ENCODE measurements at regions not wholly inside any gene's neighbourhood (a gene's known extent, or its start where the extent isn't known, plus 50 kb on each side); places are given as distances from the start of the nearest gene placed in this dataset.

GRCh38 chr3:14281053-14281452 is 102.4 kb downstream of the LSM3 start:
- no peaks in the 10 kb centered on the region for H4K20me1 ChIP-seq (ENCODE audit: insufficient read depth, low read length)
- TF ChIP-seq EZH2 (optimal IDR thresholded peaks at IDR 0.05; ENCODE audit: low read depth, low read length): no peak
- TF ChIP-seq, protein P1, sequence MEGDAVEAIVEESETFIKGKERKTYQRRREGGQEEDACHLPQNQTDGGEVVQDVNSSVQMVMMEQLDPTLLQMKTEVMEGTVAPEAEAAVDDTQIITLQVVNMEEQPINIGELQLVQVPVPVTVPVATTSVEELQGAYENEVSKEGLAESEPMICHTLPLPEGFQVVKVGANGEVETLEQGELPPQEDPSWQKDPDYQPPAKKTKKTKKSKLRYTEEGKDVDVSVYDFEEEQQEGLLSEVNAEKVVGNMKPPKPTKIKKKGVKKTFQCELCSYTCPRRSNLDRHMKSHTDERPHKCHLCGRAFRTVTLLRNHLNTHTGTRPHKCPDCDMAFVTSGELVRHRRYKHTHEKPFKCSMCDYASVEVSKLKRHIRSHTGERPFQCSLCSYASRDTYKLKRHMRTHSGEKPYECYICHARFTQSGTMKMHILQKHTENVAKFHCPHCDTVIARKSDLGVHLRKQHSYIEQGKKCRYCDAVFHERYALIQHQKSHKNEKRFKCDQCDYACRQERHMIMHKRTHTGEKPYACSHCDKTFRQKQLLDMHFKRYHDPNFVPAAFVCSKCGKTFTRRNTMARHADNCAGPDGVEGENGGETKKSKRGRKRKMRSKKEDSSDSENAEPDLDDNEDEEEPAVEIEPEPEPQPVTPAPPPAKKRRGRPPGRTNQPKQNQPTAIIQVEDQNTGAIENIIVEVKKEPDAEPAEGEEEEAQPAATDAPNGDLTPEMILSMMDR (IDR thresholded peaks at IDR 0.05; ENCODE audit: low read length): no peak
- TF ChIP-seq EZH2phosphoT487 (IDR thresholded peaks at IDR 0.05; ENCODE audit: low read length): no peak
- H3K27ac ChIP-seq (ENCODE audit: low read length): no peak overlapping the region
- H3K79me2 ChIP-seq (ENCODE audit: low read length): no peaks in the 10 kb centered on the region
- H3K4me1 ChIP-seq (ENCODE audit: low read length): no peaks in the 10 kb centered on the region
- H3K36me3 ChIP-seq (replicated peaks; ENCODE audit: insufficient read depth, low read length): no peaks in the 10 kb centered on the region
- H3K9me2 ChIP-seq (replicated peaks; ENCODE audit: insufficient read depth, low read length): no peaks in the 10 kb centered on the region
- H3K4me2 ChIP-seq (ENCODE audit: low read depth, low read length): no peak overlapping the region
- no peak overlapping the region for H2AFZ ChIP-seq (ENCODE audit: low read length)
- DNase-seq: no peak
- H3K9me3 ChIP-seq (replicated peaks; ENCODE audit: insufficient read depth, low read length): no peaks in the 10 kb centered on the region
- H3F3A ChIP-seq (ENCODE audit: insufficient read depth, low read length): no peaks in the 10 kb centered on the region
- 0 out of 2 replicates have a peak, but pooled peaks cover 3% of the 10 kb centered on the region for H3K27me3 ChIP-seq (replicated peaks; ENCODE audit: insufficient read depth, low read length)
- no peak overlapping the region for H3K9ac ChIP-seq (ENCODE audit: low read length)
- H3K4me3 ChIP-seq (ENCODE audit: low read length): no peak overlapping the region

DNA sequence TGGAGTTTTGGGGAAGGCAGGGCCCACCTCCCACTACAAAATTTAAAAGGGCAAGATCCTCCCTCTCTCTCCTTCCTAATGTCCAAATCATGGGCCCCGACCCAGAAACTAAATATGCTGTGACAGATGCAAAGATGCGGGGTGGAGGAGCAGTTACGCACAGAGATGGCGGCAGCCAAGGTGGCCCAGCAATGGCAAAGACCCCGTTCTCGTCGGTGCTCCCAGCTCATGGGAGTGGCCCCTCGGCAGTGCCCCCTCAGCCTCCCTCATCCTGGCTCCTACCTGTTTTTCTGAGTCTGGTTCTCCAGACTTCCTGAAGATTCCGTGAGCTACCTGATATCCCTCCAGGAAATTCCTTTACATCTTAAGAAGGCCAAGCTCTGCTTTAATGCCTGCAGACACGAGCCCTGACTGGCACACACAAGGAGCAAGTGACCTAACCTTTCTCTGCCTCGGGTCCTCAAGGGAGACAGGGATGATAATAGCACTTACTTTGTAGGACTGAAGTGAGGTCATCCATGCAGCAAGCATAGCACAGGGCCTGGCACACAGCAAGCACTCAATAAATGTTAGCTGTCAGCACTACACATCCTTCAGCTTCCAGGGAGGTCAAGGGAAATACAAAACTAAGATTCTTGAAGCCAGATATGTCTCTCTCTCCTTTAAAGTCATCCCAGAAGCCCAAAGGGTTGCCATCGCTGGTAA is 103.5 kb downstream of the LSM3 start:
- no peak overlapping the region for H3K4me3 ChIP-seq (ENCODE audit: low read length)
- H3K79me2 ChIP-seq (ENCODE audit: low read length): no peaks in the 10 kb centered on the region
- TF ChIP-seq EZH2phosphoT487 (IDR thresholded peaks at IDR 0.05; ENCODE audit: low read length): no peak
- no peak for TF ChIP-seq EZH2 (optimal IDR thresholded peaks at IDR 0.05; ENCODE audit: low read depth, low read length)
- TF ChIP-seq, protein P1 (IDR thresholded peaks at IDR 0.05; ENCODE audit: low read length): no peak
- no peak overlapping the region for H3K27ac ChIP-seq (ENCODE audit: low read length)
- no peak overlapping the region for H2AFZ ChIP-seq (ENCODE audit: low read length)
- H3K9me2 ChIP-seq (replicated peaks; ENCODE audit: insufficient read depth, low read length): no peaks in the 10 kb centered on the region
- no peaks in the 10 kb centered on the region for H4K20me1 ChIP-seq (ENCODE audit: insufficient read depth, low read length)
- H3K4me2 ChIP-seq (ENCODE audit: low read depth, low read length): no peak overlapping the region
- no peaks in the 10 kb centered on the region for H3F3A ChIP-seq (ENCODE audit: insufficient read depth, low read length)
- no peak for DNase-seq
- H3K9me3 ChIP-seq (replicated peaks; ENCODE audit: insufficient read depth, low read length): no peaks in the 10 kb centered on the region
- no peaks in the 10 kb centered on the region for H3K4me1 ChIP-seq (ENCODE audit: low read length)
- H3K27me3 ChIP-seq (replicated peaks; ENCODE audit: insufficient read depth, low read length): 0 out of 2 replicates have a peak, but pooled peaks cover 3% of the 10 kb centered on the region
- H3K36me3 ChIP-seq (replicated peaks; ENCODE audit: insufficient read depth, low read length): no peaks in the 10 kb centered on the region
- no peak overlapping the region for H3K9ac ChIP-seq (ENCODE audit: low read length)

DNA sequence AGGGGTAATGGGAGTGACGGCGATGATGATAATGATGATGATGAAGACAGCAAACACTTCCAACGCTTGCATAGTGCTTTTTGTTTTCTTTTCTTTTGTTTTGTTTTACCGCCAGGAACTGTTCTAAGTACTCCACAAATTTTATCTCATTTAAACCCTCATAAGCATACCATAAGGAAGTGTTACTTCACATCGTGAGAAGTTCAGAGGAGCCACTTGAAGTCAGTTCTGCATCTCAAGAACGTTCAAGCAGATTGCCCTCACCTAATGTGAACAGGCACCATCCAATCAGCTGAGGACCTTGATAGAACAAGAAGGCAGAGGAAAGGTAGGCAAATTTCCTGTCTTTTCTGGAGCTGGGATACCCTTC is 104.1 kb downstream of the LSM3 start:
- no peaks in the 10 kb centered on the region for H3F3A ChIP-seq (ENCODE audit: insufficient read depth, low read length)
- no peaks in the 10 kb centered on the region for H3K79me2 ChIP-seq (ENCODE audit: low read length)
- H3K4me3 ChIP-seq (ENCODE audit: low read length): no peak overlapping the region
- no peaks in the 10 kb centered on the region for H3K9me2 ChIP-seq (replicated peaks; ENCODE audit: insufficient read depth, low read length)
- H2AFZ ChIP-seq (ENCODE audit: low read length): no peak overlapping the region
- DNase-seq: no peak
- no peaks in the 10 kb centered on the region for H3K36me3 ChIP-seq (replicated peaks; ENCODE audit: insufficient read depth, low read length)
- no peaks in the 10 kb centered on the region for H4K20me1 ChIP-seq (ENCODE audit: insufficient read depth, low read length)
- 0 out of 2 replicates have a peak, but pooled peaks cover 3% of the 10 kb centered on the region for H3K27me3 ChIP-seq (replicated peaks; ENCODE audit: insufficient read depth, low read length)
- H3K9me3 ChIP-seq (replicated peaks; ENCODE audit: insufficient read depth, low read length): no peaks in the 10 kb centered on the region
- TF ChIP-seq, protein P1 (IDR thresholded peaks at IDR 0.05; ENCODE audit: low read length): no peak
- no peak for TF ChIP-seq EZH2 (optimal IDR thresholded peaks at IDR 0.05; ENCODE audit: low read depth, low read length)
- TF ChIP-seq EZH2phosphoT487 (IDR thresholded peaks at IDR 0.05; ENCODE audit: low read length): no peak
- H3K4me2 ChIP-seq (ENCODE audit: low read depth, low read length): no peak overlapping the region
- no peak overlapping the region for H3K27ac ChIP-seq (ENCODE audit: low read length)
- H3K9ac ChIP-seq (ENCODE audit: low read length): no peak overlapping the region
- H3K4me1 ChIP-seq (ENCODE audit: low read length): no peaks in the 10 kb centered on the region

All from MM.1S (cell line).